Transverse colon (tissue), 4 donors: ENCODE measurements at regions not wholly inside any gene's neighbourhood (a gene's known extent, or its start where the extent isn't known, plus 50 kb on each side); places are given as distances from the start of the nearest gene placed in this dataset.

Experiments
- DNase-seq: peaks from one replicate; pipeline ENCODE4 v3.0.0-alpha.2; 2019
- H3K27ac ChIP-seq, 4 donors: fragments of 200-600 bp; sonication (generic); 2 replicates each; pipeline ENCODE4 v1.5.1; 2016 to 2018; ENCODE audit warnings: inconsistent platforms in 4 of 4
- H3K27me3 ChIP-seq: fragments of 200-600 bp; sonication (generic); 2 replicates; pipeline ENCODE4 v1.5.1; 2017; ENCODE audit warnings: inconsistent platforms
- H3K36me3 ChIP-seq, 4 donors: fragments of 200-600 bp; sonication (generic); 2 replicates each; pipeline ENCODE4 v1.5.1; 2017 to 2019; ENCODE audit warnings: inconsistent platforms in 4 of 4
- H3K4me1 ChIP-seq, 4 donors: fragments of 200-600 bp; sonication (generic); 2 replicates each; pipeline ENCODE4 v1.5.1; 2017 to 2020; ENCODE audit warnings: inconsistent platforms in 4 of 4
- H3K4me3 ChIP-seq, 4 donors: fragments of 200-600 bp; sonication (generic); 1 replicate in 1 of 4; 2 replicates in 3 of 4; pipeline versions ENCODE4 v1.5.1 to v1.6.1; 2017 to 2019; ENCODE audit warnings: inconsistent platforms in 4 of 4
- H3K9me3 ChIP-seq, 2 donors: fragments of 200-600 bp; sonication (generic); 2 replicates each; pipeline ENCODE4 v1.5.1; 2017 to 2019; ENCODE audit warnings: inconsistent platforms in 2 of 2
- CTCF ChIP-seq, 5 experiments: fragments of 200-600 bp in 3 of 5; fragments of 450-650 bp in 2 of 5; sonication (generic) in 3 of 5; IDR thresholded peaks; 1 replicate in 2 of 5; 2 replicates in 3 of 5; pipeline ENCODE4 v1.5.1; 2016 to 2017; ENCODE audit warnings: antibody characterized with exemption in 5 of 5, inconsistent platforms in 3 of 5, mild to moderate bottlenecking in 2 of 5, moderate library complexity in 1 of 5
- EP300 ChIP-seq: sonication (generic); formaldehyde crosslinking; IDR thresholded peaks from one replicate; pipeline ENCODE4 v1.6.1; 2017; ENCODE audit warnings: antibody characterized with exemption, low read depth
- POLR2A ChIP-seq: fragments of 450-650 bp; IDR thresholded peaks from one replicate; pipeline ENCODE4 v1.6.1; 2016; ENCODE audit warnings: antibody characterized with exemption, mild to moderate bottlenecking, moderate library complexity
- POLR2AphosphoS5 ChIP-seq, 3 donors: sonication (generic); formaldehyde crosslinking; IDR thresholded peaks; one replicate each; pipeline ENCODE4 v1.6.1; 2016; ENCODE audit warnings: antibody characterized with exemption in 3 of 3
- WGBS, 2 donors: methylation state at CpG; one replicate each; pipeline ENCODE4 v1.1.5; 2018; ENCODE audit warnings: low coverage in 1 of 2; 5-methylcytosine and 5-hydroxymethylcytosine counted together
- in situ Hi-C, 4 donors: fragments of 200-750 bp; cut with MboI; loops; one replicate each; pipeline versions ENCODE4 v1.15.0 to v1.15.1; 2017; ENCODE audit warnings: low sequenced_read_pairs in 3 of 4, low pct_ligation_motif_present in 1 of 4, low pct_unique_long_range_greater_than_20kb in 1 of 4
- intact Hi-C: fragments of 100-400 bp; cut with DNase I; formaldehyde crosslinking; loops from one replicate; pipeline ENCODE4 v1.15.1; 2023; ENCODE audit warnings: low total_unique reads

DNA sequence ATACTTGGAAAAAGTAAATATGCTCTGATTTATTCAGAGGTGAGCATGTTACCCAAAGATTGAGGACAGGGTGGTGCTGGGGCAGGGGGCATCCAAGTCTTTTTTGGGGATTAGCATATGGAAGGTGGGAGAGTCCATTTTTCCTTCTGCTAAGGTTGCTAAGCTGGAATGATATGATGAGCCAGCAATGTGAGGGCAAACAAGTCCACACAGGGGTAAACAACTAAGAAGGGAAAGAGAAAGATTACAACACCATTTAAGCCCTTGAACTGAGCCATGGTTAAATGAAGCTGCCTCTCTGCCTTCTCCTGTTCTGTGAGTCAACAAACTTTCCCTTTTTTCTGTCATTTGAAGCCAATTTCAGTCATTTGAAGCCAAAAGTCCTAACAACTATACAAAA is 89.0 kb downstream of the RPL22L1 start:
- Histone ChIP-seq H3K9me3 (no peaks in the 10 kb centered on the region), H3K27me3 (peaks cover 13% of the 10 kb centered on the region), H3K4me1 (no peaks in the 10 kb centered on the region), H3K36me3 (no peaks in the 10 kb centered on the region), H3K4me3 (no peak overlapping the region), H3K27ac (no peak overlapping the region)
- intact Hi-C loops = no loop called here
- TF ChIP-seq EP300 = no peak
- in situ Hi-C loops = no loop called here
- DNase-seq = no peak

- Histone ChIP-seq H3K36me3 (no peaks in the 10 kb centered on the region), H3K9me3 (no peaks in the 10 kb centered on the region), H3K4me3 (no peak overlapping the region), H3K4me1 (no peaks in the 10 kb centered on the region), H3K27ac (no peak overlapping the region), H3K27me3 (peaks cover 13% of the 10 kb centered on the region)
- intact Hi-C loops = no loop called here
- no peak for DNase-seq
- in situ Hi-C loops = no loop called here
- WGBS, 2 donors = 41 to 45% methylated on average over 1 of the region's 1 CpG
- no peak for TF ChIP-seq POLR2A
- TF ChIP-seq EP300 = no peak
- TF ChIP-seq POLR2AphosphoS5 (IDR thresholded peaks at IDR 0.05) = no peak
- TF ChIP-seq CTCF (IDR thresholded peaks at IDR 0.05) = no peak
These were observed 89.5 kb downstream of the RPL22L1 start for GRCh38 chr3:170780471-170780870.

GRCh38 chr3:170778240-170779217 is 91.5 kb downstream of the RPL22L1 start:
- 83 to 94% methylated on average over 3 to 6 of the region's 6 CpGs for WGBS, 2 donors
- intact Hi-C loops = loop anchor here (5.0 kb wide), 1 partner anchor 626 kb away; no protein-coding TSS in a partner anchor
- no peak overlapping the region for H3K4me3 ChIP-seq
- H3K4me1 ChIP-seq = no peaks in the 10 kb centered on the region
- H3K9me3 ChIP-seq = no peaks in the 10 kb centered on the region
- no peak overlapping the region for H3K27ac ChIP-seq
- TF ChIP-seq POLR2A = no peak
- no peak for TF ChIP-seq POLR2AphosphoS5 (IDR thresholded peaks at IDR 0.05)
- TF ChIP-seq CTCF (IDR thresholded peaks at IDR 0.05) = no peak
- TF ChIP-seq EP300 = no peak
- in situ Hi-C loops = no loop called here
- no peak for DNase-seq
- no peaks in the 10 kb centered on the region for H3K36me3 ChIP-seq
- H3K27me3 ChIP-seq = peaks cover 7% of the 10 kb centered on the region

DNA sequence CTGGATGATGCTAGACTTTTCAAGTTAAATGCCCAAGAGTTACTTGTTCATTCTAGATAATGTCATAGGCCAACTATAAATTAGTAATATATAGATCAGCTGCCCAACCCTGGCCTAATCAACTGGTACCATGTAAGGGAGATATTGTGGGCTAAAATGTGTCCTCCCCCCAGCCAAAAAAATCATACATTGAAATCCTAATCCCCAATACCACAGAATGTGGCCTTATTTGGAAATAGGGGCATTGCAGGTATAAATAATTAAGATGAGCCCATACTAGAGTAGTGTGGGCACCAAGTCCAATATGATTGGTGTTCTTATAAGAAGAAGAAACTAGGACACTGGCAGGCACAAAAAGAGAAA is 92.5 kb downstream of the RPL22L1 start:
- intact Hi-C loops (loop anchor here (5.0 kb wide), 1 partner anchor 625 kb away; no protein-coding TSS in a partner anchor), in situ Hi-C loops (no loop called here)
- no peak overlapping the region for H3K4me3 ChIP-seq
- DNase-seq = no peak
- no peaks in the 10 kb centered on the region for H3K27me3 ChIP-seq
- H3K36me3 ChIP-seq = no peaks in the 10 kb centered on the region
- no peak overlapping the region for H3K27ac ChIP-seq
- no peak for TF ChIP-seq POLR2AphosphoS5 (IDR thresholded peaks at IDR 0.05)
- no peak for TF ChIP-seq EP300
- no peak for TF ChIP-seq CTCF (IDR thresholded peaks at IDR 0.05)
- TF ChIP-seq POLR2A = no peak
- H3K9me3 ChIP-seq = no peaks in the 10 kb centered on the region
- no peaks in the 10 kb centered on the region for H3K4me1 ChIP-seq
